A549 (cell line): ENCODE measurements at regions not wholly inside any gene's neighbourhood (a gene's known extent, or its start where the extent isn't known, plus 50 kb on each side); places are given as distances from the start of the nearest gene placed in this dataset.
A peak's percentile ranks its signal among the peaks of the same experiment; 100 is the strongest.

Source experiments
- ATAC-seq, 2 experiments: fragments of 200-7000 bp in 1 of 2; fragments of >200 bp in 1 of 2; cut with Nextera tagmentation in 1 of 2; cut with Tn5 transposase in 1 of 2; 3 replicates each; pipeline versions ENCODE4 v1.8.0 to v1.9.1; 2018 to 2020; ENCODE audit warnings: mild to moderate bottlenecking in 1 of 2, moderate library complexity in 1 of 2
- CTCF ChIA-PET: fragments of 300-600 bp; sonication (Branson Sonifier 250); formaldehyde crosslinking; extraction: SDS; loops from one replicate; lab custom pipeline; 2021; ENCODE audit warnings: antibody characterized with exemption, inconsistent platforms; lab: Yijun Ruan, JAX
- POLR2A ChIA-PET: fragments of 350-600 bp; formaldehyde crosslinking; extraction: SDS; loops from one replicate; lab custom pipeline; 2021; ENCODE audit warnings: antibody characterized with exemption, inconsistent platforms; lab: Yijun Ruan, JAX
- DNase-seq, 2 experiments: peaks; one replicate each; pipeline versions ENCODE4 v3.0.0 to v3.0.0-alpha.2; 2011 to 2016; ENCODE audit warnings: low read depth in 1 of 2, low spot score in 1 of 2
- FAIRE-seq: peaks from 2 replicates; lab custom pipeline; 2011; peaks lifted over from hg19 to GRCh38; lab: Jason Lieb, UNC
- H3K27ac ChIP-seq, 2 experiments: fragments of >200 bp; sonication (Bioruptor Twin); formaldehyde crosslinking; 3 replicates each; pipeline ENCODE4 v1.5.1; 2016 to 2017
- H3K4me1 ChIP-seq: fragments of >200 bp; sonication (Bioruptor Twin); formaldehyde crosslinking; 3 replicates; pipeline ENCODE4 v1.6.1; 2016
- H3K4me2 ChIP-seq: fragments of >200 bp; sonication (Bioruptor Twin); formaldehyde crosslinking; 3 replicates; pipeline ENCODE4 v1.6.1; 2016
- H3K4me3 ChIP-seq: fragments of >200 bp; sonication (Bioruptor Twin); formaldehyde crosslinking; 3 replicates; pipeline ENCODE4 v1.5.1; 2016
- H3K9me3 ChIP-seq: fragments of >200 bp; sonication (Bioruptor Twin); formaldehyde crosslinking; 3 replicates; pipeline ENCODE4 v1.6.1; 2016
- BHLHE40 ChIP-seq: IDR thresholded peaks from 2 replicates; pipeline ENCODE4 v1.6.1; 2012; ENCODE audit warnings: low read depth, low read length, inconsistent platforms
- CHD4 ChIP-seq: fragments of 200-600 bp; sonication (generic); IDR thresholded peaks from 2 replicates; pipeline ENCODE4 v1.6.1; 2016; ENCODE audit warnings: antibody characterized with exemption, mild to moderate bottlenecking, borderline replicate concordance
- EP300 ChIP-seq, 2 experiments: fragments of >200 bp; sonication (Bioruptor Twin); formaldehyde crosslinking; IDR thresholded peaks; 2 replicates in 1 of 2; 3 replicates in 1 of 2; pipeline ENCODE4 v1.6.1; 2016 to 2017
- ESRRA ChIP-seq: fragments of 150-350 bp; IDR thresholded peaks from 2 replicates; pipeline ENCODE4 v1.6.1; 2014; ENCODE audit warnings: mild to moderate bottlenecking, low read length, borderline replicate concordance
- FOSB ChIP-seq: fragments of 250-450 bp; sonication (Bioruptor Pico); IDR thresholded peaks from 2 replicates; pipeline ENCODE4 v1.5.0; 2020; ENCODE audit warnings: mild to moderate bottlenecking, moderate library complexity
- JUNB ChIP-seq: fragments of >200 bp; sonication (Bioruptor Twin); formaldehyde crosslinking; IDR thresholded peaks from 2 replicates; pipeline ENCODE4 v1.6.1; 2016
- KDM1A ChIP-seq: fragments of 200-600 bp; sonication (generic); IDR thresholded peaks from 2 replicates; pipeline ENCODE4 v1.6.1; 2016; ENCODE audit warnings: low read depth, mild to moderate bottlenecking
- MAFK ChIP-seq: fragments of 450-650 bp; IDR thresholded peaks from 2 replicates; pipeline ENCODE4 v1.6.1; 2014; ENCODE audit not compliant: partially characterized antibody
- NFE2L2 ChIP-seq: fragments of 150-350 bp; conservative IDR thresholded peaks from 2 replicates; pipeline ENCODE4 v1.6.1; 2014; ENCODE audit warnings: low read length
- NPAS2 ChIP-seq: fragments of 250-450 bp; sonication (Bioruptor Pico); IDR thresholded peaks from 2 replicates; pipeline ENCODE4 v1.8.0; 2022; ENCODE audit warnings: mild to moderate bottlenecking, moderate library complexity, borderline replicate concordance
- PHF8 ChIP-seq: fragments of 200-600 bp; sonication (generic); IDR thresholded peaks from 2 replicates; pipeline ENCODE4 v1.6.1; 2016; ENCODE audit warnings: low read depth, mild to moderate bottlenecking, antibody characterized with exemption, moderate library complexity, borderline replicate concordance
- RCOR1 ChIP-seq: fragments of 150-350 bp; IDR thresholded peaks from 2 replicates; pipeline ENCODE4 v1.6.1; 2014; ENCODE audit warnings: antibody characterized with exemption, low read length, low read depth
- RFX5 ChIP-seq: fragments of 450-650 bp; IDR thresholded peaks from 2 replicates; pipeline ENCODE4 v1.7.1; 2014; ENCODE audit warnings: antibody characterized with exemption, mild to moderate bottlenecking, moderate library complexity
- SREBF2 ChIP-seq: fragments of 450-650 bp; IDR thresholded peaks from 2 replicates; pipeline ENCODE4 v1.6.1; 2014; ENCODE audit warnings: mild to moderate bottlenecking, moderate library complexity
- TFCP2L1 ChIP-seq: fragments of 250-450 bp; sonication (Bioruptor Pico); IDR thresholded peaks from 2 replicates; pipeline ENCODE4 v1.5.0; 2021; ENCODE audit warnings: mild to moderate bottlenecking
- TP53 ChIP-seq: fragments of 250-450 bp; sonication (Bioruptor Pico); IDR thresholded peaks from 2 replicates; pipeline ENCODE4 v1.5.0; 2021; ENCODE audit warnings: mild to moderate bottlenecking, moderate library complexity
- ZNF302 ChIP-seq: fragments of 250-450 bp; sonication (Bioruptor Pico); IDR thresholded peaks from 2 replicates; pipeline ENCODE4 v1.9.0; 2021; ENCODE audit warnings: inconsistent platforms, mild to moderate bottlenecking, moderate library complexity
- WGBS: methylation state at CpG from one replicate; pipeline ENCODE4 v1.1.6; 2017; ENCODE audit errors: missing lambda C conversion rate; 5-methylcytosine and 5-hydroxymethylcytosine counted together
- TF ChIP-seq, protein P1 (sequence below): fragments of 150-350 bp; IDR thresholded peaks from 2 replicates; pipeline ENCODE4 v1.6.1; 2014; ENCODE audit warnings: low read depth, mild to moderate bottlenecking, low read length
- TF ChIP-seq, protein P2 (sequence below): fragments of 200-600 bp; sonication (generic); IDR thresholded peaks from 2 replicates; pipeline ENCODE4 v1.6.1; 2016; ENCODE audit warnings: antibody characterized with exemption, mild to moderate bottlenecking, moderate library complexity
- TF ChIP-seq, protein P3 (sequence below): fragments of >200 bp; sonication (Bioruptor Twin); formaldehyde crosslinking; IDR thresholded peaks from 3 replicates; pipeline ENCODE4 v1.5.1; 2016
- TF ChIP-seq, protein P4 (sequence below): fragments of 250-450 bp; sonication (Bioruptor Pico); IDR thresholded peaks from 2 replicates; pipeline ENCODE4 v1.5.0; 2021; ENCODE audit warnings: mild to moderate bottlenecking, moderate library complexity, borderline replicate concordance
- TF ChIP-seq, protein P5 (sequence below): fragments of >200 bp; sonication (Bioruptor Twin); formaldehyde crosslinking; IDR thresholded peaks from 2 replicates; pipeline ENCODE4 v1.6.1; 2016

DNA sequence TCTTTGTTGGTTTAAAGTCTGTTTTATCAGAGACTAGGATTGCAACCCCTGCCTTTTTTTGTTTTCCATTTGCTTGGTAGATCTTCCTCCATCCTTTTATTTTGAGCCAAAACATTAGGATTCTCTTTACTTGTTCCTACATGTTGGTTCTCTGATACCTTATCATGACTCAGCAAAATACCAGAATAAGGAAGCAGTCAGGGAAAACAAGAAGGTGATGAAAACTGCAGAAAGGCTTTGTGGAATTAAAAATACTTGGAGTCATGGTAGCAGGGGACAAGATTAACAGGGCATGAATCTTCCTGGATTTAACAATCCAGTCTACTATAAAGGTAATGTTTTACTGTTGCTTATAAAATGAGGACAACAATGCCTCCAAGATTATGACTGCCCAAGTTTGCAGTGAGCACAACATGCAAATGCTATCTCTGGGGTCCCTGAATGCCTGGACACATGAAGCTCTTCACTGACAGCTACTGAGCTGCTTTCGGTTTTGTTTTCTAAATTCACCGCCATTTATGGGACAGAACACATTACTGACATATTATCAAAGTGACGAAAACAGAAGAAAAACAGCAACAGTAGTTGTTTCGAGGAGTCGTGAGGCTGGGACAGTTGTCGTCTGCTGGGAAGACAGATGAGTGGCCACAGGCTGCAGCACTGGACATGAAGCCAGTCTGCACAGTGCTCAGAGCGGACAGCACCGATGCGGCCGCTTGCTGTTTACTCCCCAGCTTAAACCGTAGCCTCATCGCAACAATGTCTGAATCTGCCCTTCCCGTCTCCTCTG lies 174.5 kb upstream of the DKK2 start:
- ATAC-seq, result no peak
- CTCF ChIA-PET, result no interaction called here
- Histone ChIP-seq H3K4me1 (no peaks in the 10 kb centered on the region), H3K4me2 (no peak overlapping the region), H3K27ac (0 out of 6 replicates have a peak overlapping the region, but pooled peaks of 1 of the 2 experiments have one; percentile 23), H3K9me3 (no peaks in the 10 kb centered on the region), H3K4me3 (no peak overlapping the region)
- 96% methylated on average over 13 of the region's 13 CpGs for WGBS
- no peak for DNase-seq
- TF ChIP-seq SREBF2 (no peak), NFE2L2 (peak; percentile 86), MAFK (peak; percentile 76)
- POLR2A ChIA-PET, result no interaction called here
- FAIRE-seq, result no peak

DNA sequence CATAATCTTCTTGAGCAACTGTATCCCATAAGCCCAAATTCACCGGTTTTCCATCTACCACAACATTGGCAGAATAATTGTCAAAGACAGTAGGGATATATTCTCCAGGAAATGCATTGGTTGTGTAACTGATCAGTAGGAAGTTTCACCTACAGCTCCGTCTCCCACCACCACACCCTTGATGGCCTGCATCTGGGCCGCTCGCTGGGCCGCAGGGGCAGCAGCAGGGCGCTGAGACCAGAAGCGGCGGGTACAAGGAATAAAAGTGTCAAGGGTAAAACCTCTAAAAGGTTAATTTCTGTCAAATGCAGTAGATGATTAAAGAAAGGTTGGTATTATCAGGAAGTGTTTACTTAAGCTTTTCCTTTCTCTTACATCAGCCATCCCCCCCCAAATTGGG lies 167.6 kb upstream of the DKK2 start:
- no peak overlapping the region for H3K27ac ChIP-seq
- no peak overlapping the region for H3K4me2 ChIP-seq
- TF ChIP-seq KDM1A (no peak), MAFK (no peak), FOSB (no peak), BHLHE40 (no peak), ESRRA (no peak), ZNF302 (CRISPR knock-in tag) (no peak), NPAS2 (CRISPR knock-in tag) (no peak), JUNB (no peak), NFE2L2 (no peak), PHF8 (no peak), EP300 (IDR thresholded peaks at IDR 0.05) (no peak)
- TF ChIP-seq, protein P1, sequence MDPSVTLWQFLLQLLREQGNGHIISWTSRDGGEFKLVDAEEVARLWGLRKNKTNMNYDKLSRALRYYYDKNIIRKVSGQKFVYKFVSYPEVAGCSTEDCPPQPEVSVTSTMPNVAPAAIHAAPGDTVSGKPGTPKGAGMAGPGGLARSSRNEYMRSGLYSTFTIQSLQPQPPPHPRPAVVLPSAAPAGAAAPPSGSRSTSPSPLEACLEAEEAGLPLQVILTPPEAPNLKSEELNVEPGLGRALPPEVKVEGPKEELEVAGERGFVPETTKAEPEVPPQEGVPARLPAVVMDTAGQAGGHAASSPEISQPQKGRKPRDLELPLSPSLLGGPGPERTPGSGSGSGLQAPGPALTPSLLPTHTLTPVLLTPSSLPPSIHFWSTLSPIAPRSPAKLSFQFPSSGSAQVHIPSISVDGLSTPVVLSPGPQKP, result no peak
- TF ChIP-seq, protein P2, sequence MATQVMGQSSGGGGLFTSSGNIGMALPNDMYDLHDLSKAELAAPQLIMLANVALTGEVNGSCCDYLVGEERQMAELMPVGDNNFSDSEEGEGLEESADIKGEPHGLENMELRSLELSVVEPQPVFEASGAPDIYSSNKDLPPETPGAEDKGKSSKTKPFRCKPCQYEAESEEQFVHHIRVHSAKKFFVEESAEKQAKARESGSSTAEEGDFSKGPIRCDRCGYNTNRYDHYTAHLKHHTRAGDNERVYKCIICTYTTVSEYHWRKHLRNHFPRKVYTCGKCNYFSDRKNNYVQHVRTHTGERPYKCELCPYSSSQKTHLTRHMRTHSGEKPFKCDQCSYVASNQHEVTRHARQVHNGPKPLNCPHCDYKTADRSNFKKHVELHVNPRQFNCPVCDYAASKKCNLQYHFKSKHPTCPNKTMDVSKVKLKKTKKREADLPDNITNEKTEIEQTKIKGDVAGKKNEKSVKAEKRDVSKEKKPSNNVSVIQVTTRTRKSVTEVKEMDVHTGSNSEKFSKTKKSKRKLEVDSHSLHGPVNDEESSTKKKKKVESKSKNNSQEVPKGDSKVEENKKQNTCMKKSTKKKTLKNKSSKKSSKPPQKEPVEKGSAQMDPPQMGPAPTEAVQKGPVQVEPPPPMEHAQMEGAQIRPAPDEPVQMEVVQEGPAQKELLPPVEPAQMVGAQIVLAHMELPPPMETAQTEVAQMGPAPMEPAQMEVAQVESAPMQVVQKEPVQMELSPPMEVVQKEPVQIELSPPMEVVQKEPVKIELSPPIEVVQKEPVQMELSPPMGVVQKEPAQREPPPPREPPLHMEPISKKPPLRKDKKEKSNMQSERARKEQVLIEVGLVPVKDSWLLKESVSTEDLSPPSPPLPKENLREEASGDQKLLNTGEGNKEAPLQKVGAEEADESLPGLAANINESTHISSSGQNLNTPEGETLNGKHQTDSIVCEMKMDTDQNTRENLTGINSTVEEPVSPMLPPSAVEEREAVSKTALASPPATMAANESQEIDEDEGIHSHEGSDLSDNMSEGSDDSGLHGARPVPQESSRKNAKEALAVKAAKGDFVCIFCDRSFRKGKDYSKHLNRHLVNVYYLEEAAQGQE, result no peak
- TF ChIP-seq, protein P3, sequence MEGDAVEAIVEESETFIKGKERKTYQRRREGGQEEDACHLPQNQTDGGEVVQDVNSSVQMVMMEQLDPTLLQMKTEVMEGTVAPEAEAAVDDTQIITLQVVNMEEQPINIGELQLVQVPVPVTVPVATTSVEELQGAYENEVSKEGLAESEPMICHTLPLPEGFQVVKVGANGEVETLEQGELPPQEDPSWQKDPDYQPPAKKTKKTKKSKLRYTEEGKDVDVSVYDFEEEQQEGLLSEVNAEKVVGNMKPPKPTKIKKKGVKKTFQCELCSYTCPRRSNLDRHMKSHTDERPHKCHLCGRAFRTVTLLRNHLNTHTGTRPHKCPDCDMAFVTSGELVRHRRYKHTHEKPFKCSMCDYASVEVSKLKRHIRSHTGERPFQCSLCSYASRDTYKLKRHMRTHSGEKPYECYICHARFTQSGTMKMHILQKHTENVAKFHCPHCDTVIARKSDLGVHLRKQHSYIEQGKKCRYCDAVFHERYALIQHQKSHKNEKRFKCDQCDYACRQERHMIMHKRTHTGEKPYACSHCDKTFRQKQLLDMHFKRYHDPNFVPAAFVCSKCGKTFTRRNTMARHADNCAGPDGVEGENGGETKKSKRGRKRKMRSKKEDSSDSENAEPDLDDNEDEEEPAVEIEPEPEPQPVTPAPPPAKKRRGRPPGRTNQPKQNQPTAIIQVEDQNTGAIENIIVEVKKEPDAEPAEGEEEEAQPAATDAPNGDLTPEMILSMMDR, result no peak
- TF ChIP-seq, all 56 proteins: peak for 0
- Histone ChIP-seq H3K9me3 (no peaks in the 10 kb centered on the region), H3K4me3 (no peak overlapping the region), H3K4me1 (no peaks in the 10 kb centered on the region)
- FAIRE-seq, result no peak
- DNase-seq, result no peak
- WGBS, result 81% methylated on average over 8 of the region's 8 CpGs
- CTCF ChIA-PET, result no interaction called here
- ATAC-seq, result no peak
- POLR2A ChIA-PET, result no interaction called here

DNA sequence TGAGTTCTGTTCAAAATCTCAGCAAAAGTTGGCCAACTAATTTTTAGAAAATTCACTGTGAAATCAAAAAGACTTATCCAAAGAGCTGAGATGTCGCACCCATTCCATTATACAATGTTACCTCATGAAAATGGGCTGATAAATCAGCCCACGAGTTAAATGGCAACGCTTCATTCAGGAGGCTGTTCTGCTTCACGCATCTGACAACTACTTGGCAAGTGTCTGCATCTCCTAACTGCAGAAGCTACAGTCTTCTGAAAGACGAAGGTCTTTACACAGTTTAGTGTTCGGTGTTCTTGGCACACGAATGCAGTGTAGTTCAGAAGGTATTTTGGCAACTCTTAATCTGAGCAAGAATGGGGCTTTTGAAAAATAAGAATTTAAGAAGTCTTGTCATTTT lies 166.6 kb upstream of the DKK2 start:
- POLR2A ChIA-PET, result no interaction called here
- 30% methylated on average over 7 of the region's 7 CpGs for WGBS
- H3K4me2 ChIP-seq, result no peak overlapping the region
- H3K27ac ChIP-seq, result no peak overlapping the region
- H3K9me3 ChIP-seq, result no peaks in the 10 kb centered on the region
- no peak overlapping the region for H3K4me3 ChIP-seq
- DNase-seq (no peak), FAIRE-seq (no peak), ATAC-seq (no peak)
- H3K4me1 ChIP-seq, result no peaks in the 10 kb centered on the region
- CTCF ChIA-PET, result no interaction called here
- TF ChIP-seq TFCP2L1 (CRISPR knock-in tag), result no peak
- TF ChIP-seq, protein P3, result no peak
- TF ChIP-seq ESRRA, result no peak
- no peak for TF ChIP-seq MAFK
- no peak for TF ChIP-seq KDM1A
- TF ChIP-seq TP53 (CRISPR knock-in tag), result no peak
- TF ChIP-seq, protein P4, sequence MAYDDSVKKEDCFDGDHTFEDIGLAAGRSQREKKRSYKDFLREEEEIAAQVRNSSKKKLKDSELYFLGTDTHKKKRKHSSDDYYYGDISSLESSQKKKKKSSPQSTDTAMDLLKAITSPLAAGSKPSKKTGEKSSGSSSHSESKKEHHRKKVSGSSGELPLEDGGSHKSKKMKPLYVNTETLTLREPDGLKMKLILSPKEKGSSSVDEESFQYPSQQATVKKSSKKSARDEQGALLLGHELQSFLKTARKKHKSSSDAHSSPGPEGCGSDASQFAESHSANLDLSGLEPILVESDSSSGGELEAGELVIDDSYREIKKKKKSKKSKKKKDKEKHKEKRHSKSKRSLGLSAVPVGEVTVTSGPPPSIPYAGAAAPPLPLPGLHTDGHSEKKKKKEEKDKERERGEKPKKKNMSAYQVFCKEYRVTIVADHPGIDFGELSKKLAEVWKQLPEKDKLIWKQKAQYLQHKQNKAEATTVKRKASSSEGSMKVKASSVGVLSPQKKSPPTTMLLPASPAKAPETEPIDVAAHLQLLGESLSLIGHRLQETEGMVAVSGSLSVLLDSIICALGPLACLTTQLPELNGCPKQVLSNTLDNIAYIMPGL (CRISPR knock-in tag), result no peak
- no peak for TF ChIP-seq CHD4
- no peak for TF ChIP-seq RFX5
- TF ChIP-seq RCOR1, result no peak
- TF ChIP-seq, protein P5, sequence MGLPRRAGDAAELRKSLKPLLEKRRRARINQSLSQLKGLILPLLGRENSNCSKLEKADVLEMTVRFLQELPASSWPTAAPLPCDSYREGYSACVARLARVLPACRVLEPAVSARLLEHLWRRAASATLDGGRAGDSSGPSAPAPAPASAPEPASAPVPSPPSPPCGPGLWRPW, result no peak
